Thyroid gland (tissue), 4 donors: ENCODE measurements at regions not wholly inside any gene's neighbourhood (a gene's known extent, or its start where the extent isn't known, plus 50 kb on each side); places are given as distances from the start of the nearest gene placed in this dataset.
A peak's percentile ranks its signal among the peaks of the same experiment; 100 is the strongest.

Experiments
- DNase-seq, 2 donors: peaks; one replicate each; pipeline ENCODE4 v3.0.0-alpha.2; 2019
- H3K27ac ChIP-seq, 3 donors: fragments of 200-600 bp; sonication (generic); 1 replicate in 2 of 3; 2 replicates in 1 of 3; pipeline ENCODE4 v1.5.1; 2016 to 2019; ENCODE audit warnings: mild to moderate bottlenecking in 1 of 3, moderate library complexity in 1 of 3
- H3K27me3 ChIP-seq: fragments of 200-600 bp; sonication (generic); one replicate; pipeline ENCODE4 v1.5.1; 2019
- H3K36me3 ChIP-seq, 2 donors: fragments of 200-600 bp; sonication (generic); one replicate each; pipeline ENCODE4 v1.5.1; 2016 to 2019
- H3K4me1 ChIP-seq, 2 donors: fragments of 200-600 bp; sonication (generic); one replicate each; pipeline ENCODE4 v1.5.1; 2017 to 2019
- H3K4me3 ChIP-seq, 3 donors: fragments of 200-600 bp; sonication (generic); replicated peaks in 1 of 3; 1 replicate in 2 of 3; 2 replicates in 1 of 3; pipeline ENCODE4 v1.5.1; 2016; ENCODE audit warnings: mild to moderate bottlenecking in 1 of 3
- H3K9me3 ChIP-seq: fragments of 200-600 bp; sonication (generic); one replicate; pipeline ENCODE4 v1.5.1; 2017
- CTCF ChIP-seq, 6 experiments: fragments of 200-600 bp in 3 of 6; fragments of 450-650 bp in 3 of 6; sonication (generic) in 3 of 6; IDR thresholded peaks; one replicate each; pipeline ENCODE4 v1.5.1; 2016 to 2019; ENCODE audit warnings: antibody characterized with exemption in 6 of 6, mild to moderate bottlenecking in 2 of 6, inconsistent platforms in 1 of 6, moderate library complexity in 1 of 6
- POLR2A ChIP-seq, 2 donors: fragments of 450-650 bp; IDR thresholded peaks; one replicate each; pipeline ENCODE4 v1.6.1; 2017; ENCODE audit warnings: antibody characterized with exemption in 2 of 2, mild to moderate bottlenecking in 2 of 2, moderate library complexity in 1 of 2
- WGBS, 2 donors: methylation state at CpG; one replicate each; pipeline ENCODE4 v1.1.5; 2017; 5-methylcytosine and 5-hydroxymethylcytosine counted together
- intact Hi-C: fragments of 100-400 bp; cut with DNase I; formaldehyde crosslinking; loops from one replicate; pipeline ENCODE4 v1.15.1; 2023

- H3K4me1 ChIP-seq, result peaks cover 8 to 18% of the 10 kb centered on the region in 2 donors
- WGBS, 2 donors, result 71 to 79% methylated on average over 4 of the region's 4 CpGs
- intact Hi-C loops, result no loop called here
Measured at GRCh38 chr7:94303118-94303517, 91.6 kb upstream of the COL1A2 start.

DNA sequence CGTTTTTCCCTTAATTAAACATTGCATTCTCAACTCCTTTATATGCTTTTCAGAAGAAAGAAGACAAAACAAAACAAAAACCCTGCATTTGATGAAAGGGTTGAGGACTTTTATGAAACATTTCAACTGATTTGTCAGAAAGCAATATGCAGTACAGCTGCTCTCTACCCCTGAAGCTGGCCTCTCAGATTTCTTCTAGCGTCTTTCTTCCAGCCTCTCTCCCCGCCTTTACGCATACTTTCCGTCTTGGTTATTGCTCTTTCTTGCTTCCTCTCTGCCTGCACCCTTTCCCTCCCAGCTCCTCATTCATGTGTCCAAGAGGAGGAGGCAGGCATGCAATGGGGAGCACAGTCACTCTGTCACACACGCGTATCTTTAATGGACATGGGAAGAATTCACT lies 91.0 kb upstream of the COL1A2 start:
- no peak overlapping the region for H3K4me3 ChIP-seq
- no peak for TF ChIP-seq POLR2A (IDR thresholded peaks at IDR 0.05)
- no peak for TF ChIP-seq CTCF (IDR thresholded peaks at IDR 0.05)
- H3K4me1 ChIP-seq, result peaks cover 8 to 18% of the 10 kb centered on the region in 2 donors
- no peak for DNase-seq
- H3K27ac ChIP-seq, result peak overlapping the region in 1 of 3 donors; percentile 47
- no peaks in the 10 kb centered on the region for H3K36me3 ChIP-seq
- intact Hi-C loops, result no loop called here
- 36% methylated on average over 7 of the region's 7 CpGs for WGBS, 2 donors
- H3K9me3 ChIP-seq, result no peaks in the 10 kb centered on the region
- no peaks in the 10 kb centered on the region for H3K27me3 ChIP-seq

More at GRCh38 chr7:94303118-94303517, 91.6 kb upstream of the COL1A2 start:
- Histone ChIP-seq H3K4me3 (no peak overlapping the region), H3K27me3 (no peaks in the 10 kb centered on the region), H3K36me3 (no peaks in the 10 kb centered on the region), H3K9me3 (no peaks in the 10 kb centered on the region), H3K27ac (peak overlapping the region in 1 of 3 donors; percentile 47)
- no peak for TF ChIP-seq CTCF (IDR thresholded peaks at IDR 0.05)
- no peak for TF ChIP-seq POLR2A (IDR thresholded peaks at IDR 0.05)
- no peak for DNase-seq

GRCh38 chr7:94304878-94305277 lies 89.8 kb upstream of the COL1A2 start:
- H3K9me3 ChIP-seq, result no peaks in the 10 kb centered on the region
- H3K4me3 ChIP-seq, result no peak overlapping the region
- DNase-seq, result no peak
- H3K36me3 ChIP-seq, result no peaks in the 10 kb centered on the region
- no peaks in the 10 kb centered on the region for H3K27me3 ChIP-seq
- H3K4me1 ChIP-seq, result peaks cover 8 to 18% of the 10 kb centered on the region in 2 donors
- intact Hi-C loops, result no loop called here
- TF ChIP-seq POLR2A (IDR thresholded peaks at IDR 0.05) (no peak), CTCF (IDR thresholded peaks at IDR 0.05) (no peak)
- no peak overlapping the region for H3K27ac ChIP-seq
- 93 to 94% methylated on average over 2 of the region's 2 CpGs for WGBS, 2 donors

DNA sequence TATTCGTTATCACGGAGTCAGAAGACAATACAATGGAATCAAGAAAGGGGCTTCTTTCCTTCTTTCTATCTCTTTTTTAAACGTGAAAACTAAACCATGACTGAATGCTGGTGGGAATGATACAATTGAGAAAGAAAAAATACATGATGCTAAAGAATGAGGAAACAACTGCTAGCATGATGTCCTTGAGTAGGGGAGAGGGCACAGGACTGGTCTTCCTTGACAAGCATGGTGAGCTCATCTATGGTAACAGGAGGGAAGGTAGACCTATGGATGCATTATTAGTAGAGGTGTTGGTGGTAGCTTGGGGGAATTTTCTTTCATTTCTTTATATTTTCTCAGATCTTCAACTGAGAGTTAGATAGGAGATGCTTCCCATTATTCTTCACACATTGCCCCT lies 88.9 kb upstream of the COL1A2 start:
- 65 to 83% methylated on average over 3 of the region's 3 CpGs for WGBS, 2 donors
- no peak for DNase-seq
- Histone ChIP-seq H3K27me3 (no peaks in the 10 kb centered on the region), H3K4me1 (peaks cover 8 to 16% of the 10 kb centered on the region in 2 donors), H3K36me3 (no peaks in the 10 kb centered on the region), H3K4me3 (no peak overlapping the region), H3K9me3 (no peaks in the 10 kb centered on the region), H3K27ac (no peak overlapping the region)
- intact Hi-C loops, result no loop called here
- TF ChIP-seq POLR2A (IDR thresholded peaks at IDR 0.05) (no peak), CTCF (IDR thresholded peaks at IDR 0.05) (no peak)

- TF ChIP-seq CTCF (IDR thresholded peaks at IDR 0.05), result no peak
- TF ChIP-seq POLR2A (IDR thresholded peaks at IDR 0.05), result no peak
- no peak overlapping the region for H3K4me3 ChIP-seq
- DNase-seq, result no peak
- H3K9me3 ChIP-seq, result no peaks in the 10 kb centered on the region
- 87 to 92% methylated on average over 4 of the region's 4 CpGs for WGBS, 2 donors
- no peaks in the 10 kb centered on the region for H3K36me3 ChIP-seq
- H3K27me3 ChIP-seq, result no peaks in the 10 kb centered on the region
- H3K27ac ChIP-seq, result no peak overlapping the region
- peaks cover 4 to 8% of the 10 kb centered on the region in 2 donors for H3K4me1 ChIP-seq
- intact Hi-C loops, result no loop called here
Measured at GRCh38 chr7:94307399-94308048, 87.2 kb upstream of the COL1A2 start.
